Lower lobe of right lung (tissue), 2 donors: ENCODE measurements at regions not wholly inside any gene's neighbourhood (a gene's known extent, or its start where the extent isn't known, plus 50 kb on each side); places are given as distances from the start of the nearest gene placed in this dataset.
A peak's percentile ranks its signal among the peaks of the same experiment; 100 is the strongest.

ENCODE experiments used
- ATAC-seq, 2 donors: fragments of 200-7000 bp; cut with Tn5 transposase; one replicate each; pipeline ENCODE4 v1.9.1; 2020 to 2022; ENCODE audit warnings: mild to moderate bottlenecking in 2 of 2, moderate library complexity in 2 of 2
- DNase-seq: peaks from one replicate; pipeline ENCODE4 v3.0.0-alpha.2; 2020
- H3K27ac ChIP-seq: fragments of 200-600 bp; one replicate; pipeline ENCODE4 v1.8.0; 2022
- H3K27me3 ChIP-seq: fragments of 200-600 bp; one replicate; pipeline ENCODE4 v1.8.0; 2022; ENCODE audit warnings: low read depth
- H3K36me3 ChIP-seq: fragments of 200-600 bp; one replicate; pipeline ENCODE4 v1.8.0; 2022; ENCODE audit warnings: mild to moderate bottlenecking
- H3K4me1 ChIP-seq: fragments of 200-600 bp; one replicate; pipeline ENCODE4 v1.8.0; 2022
- H3K4me3 ChIP-seq: fragments of 200-600 bp; one replicate; pipeline ENCODE4 v1.8.0; 2022; ENCODE audit warnings: mild to moderate bottlenecking
- H3K9me3 ChIP-seq: fragments of 200-600 bp; one replicate; pipeline ENCODE4 v1.8.0; 2022
- intact Hi-C: fragments of 100-400 bp; cut with DNase I; formaldehyde crosslinking; loops from one replicate; pipeline ENCODE4 v1.11.0; 2022
- TF ChIP-seq, protein P1 (sequence below): fragments of 200-600 bp; IDR thresholded peaks from one replicate; pipeline ENCODE4 v1.8.0; 2022; ENCODE audit warnings: antibody characterized with exemption, mild to moderate bottlenecking
- donor health status: DM: no; HTN: yes; CAD: no; lungs with severe emphysema.

DNA sequence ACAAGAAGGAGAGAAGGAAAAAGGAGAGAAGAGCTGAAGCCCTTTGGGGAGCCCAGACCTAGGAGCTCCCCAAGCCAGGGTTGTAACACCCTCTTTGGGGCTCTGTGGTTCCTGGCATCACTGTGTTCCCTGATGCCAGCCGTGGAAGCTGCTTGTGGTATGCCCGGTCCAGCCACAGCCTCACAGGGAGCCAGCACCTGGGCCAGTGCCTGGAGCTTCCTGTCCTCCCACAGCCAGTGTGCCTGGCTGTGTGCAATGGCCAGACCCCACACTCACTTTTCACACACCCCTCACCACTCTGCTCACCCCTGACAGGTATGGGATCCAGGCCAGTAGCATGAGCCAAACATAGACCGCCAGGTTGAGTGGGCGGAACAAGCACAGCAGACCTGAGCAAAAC lies 834.7 kb downstream of the FLRT2 start:
- no peak overlapping the region for H3K27ac ChIP-seq
- H3K4me3 ChIP-seq = no peak overlapping the region
- DNase-seq (no peak), ATAC-seq (peak in 1 of 2 donors; percentile 21)
- TF ChIP-seq, protein P1, sequence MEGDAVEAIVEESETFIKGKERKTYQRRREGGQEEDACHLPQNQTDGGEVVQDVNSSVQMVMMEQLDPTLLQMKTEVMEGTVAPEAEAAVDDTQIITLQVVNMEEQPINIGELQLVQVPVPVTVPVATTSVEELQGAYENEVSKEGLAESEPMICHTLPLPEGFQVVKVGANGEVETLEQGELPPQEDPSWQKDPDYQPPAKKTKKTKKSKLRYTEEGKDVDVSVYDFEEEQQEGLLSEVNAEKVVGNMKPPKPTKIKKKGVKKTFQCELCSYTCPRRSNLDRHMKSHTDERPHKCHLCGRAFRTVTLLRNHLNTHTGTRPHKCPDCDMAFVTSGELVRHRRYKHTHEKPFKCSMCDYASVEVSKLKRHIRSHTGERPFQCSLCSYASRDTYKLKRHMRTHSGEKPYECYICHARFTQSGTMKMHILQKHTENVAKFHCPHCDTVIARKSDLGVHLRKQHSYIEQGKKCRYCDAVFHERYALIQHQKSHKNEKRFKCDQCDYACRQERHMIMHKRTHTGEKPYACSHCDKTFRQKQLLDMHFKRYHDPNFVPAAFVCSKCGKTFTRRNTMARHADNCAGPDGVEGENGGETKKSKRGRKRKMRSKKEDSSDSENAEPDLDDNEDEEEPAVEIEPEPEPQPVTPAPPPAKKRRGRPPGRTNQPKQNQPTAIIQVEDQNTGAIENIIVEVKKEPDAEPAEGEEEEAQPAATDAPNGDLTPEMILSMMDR = no peak
- no peaks in the 10 kb centered on the region for H3K4me1 ChIP-seq
- intact Hi-C loops = no loop called here
- no peaks in the 10 kb centered on the region for H3K9me3 ChIP-seq
- no peaks in the 10 kb centered on the region for H3K36me3 ChIP-seq
- no peaks in the 10 kb centered on the region for H3K27me3 ChIP-seq

DNA sequence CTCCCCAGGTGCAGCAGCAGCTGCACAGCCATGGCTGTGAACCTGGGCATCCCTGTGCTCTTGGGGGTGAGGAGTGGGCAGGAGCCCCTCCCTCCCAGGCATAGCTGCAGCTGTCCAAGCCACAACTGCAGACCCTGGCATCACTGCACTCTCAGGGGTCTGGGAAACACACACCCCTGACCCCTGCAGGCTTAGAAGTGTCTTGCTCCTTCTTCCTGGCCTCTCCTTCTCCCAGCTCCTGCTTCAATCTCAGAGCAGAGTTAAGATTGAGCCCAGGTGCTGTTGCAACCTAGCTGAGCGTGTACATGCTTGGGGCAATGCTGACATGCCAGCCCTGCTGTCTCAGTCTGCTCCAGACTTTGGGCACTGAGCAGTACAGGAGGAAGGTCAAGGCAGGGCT lies 833.6 kb downstream of the FLRT2 start:
- Histone ChIP-seq H3K4me3 (no peak overlapping the region), H3K9me3 (no peaks in the 10 kb centered on the region), H3K27ac (no peak overlapping the region), H3K4me1 (no peaks in the 10 kb centered on the region), H3K27me3 (no peaks in the 10 kb centered on the region), H3K36me3 (no peaks in the 10 kb centered on the region)
- TF ChIP-seq, protein P1 = no peak
- DNase-seq (no peak), ATAC-seq (peak in 1 of 2 donors; percentile 25)
- intact Hi-C loops = no loop called here

DNA sequence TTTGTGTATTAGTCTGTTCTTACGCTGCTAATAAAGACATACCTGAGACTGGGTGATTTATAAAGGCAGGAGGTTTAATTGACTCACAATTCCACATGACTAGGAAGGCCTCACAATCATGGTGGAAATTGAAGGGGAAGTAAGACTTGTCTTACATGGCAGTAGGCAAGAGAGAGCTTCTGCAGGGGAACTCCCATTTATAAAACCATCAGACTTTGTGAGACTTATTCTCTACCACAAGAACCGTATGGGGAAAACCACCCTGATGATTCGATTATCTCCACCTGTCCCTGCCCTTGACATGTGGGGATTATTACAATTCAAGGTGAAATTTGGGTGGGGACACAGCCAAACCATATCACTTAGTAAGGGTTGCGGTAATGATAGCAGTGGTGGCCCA lies 833.1 kb downstream of the FLRT2 start:
- no peaks in the 10 kb centered on the region for H3K36me3 ChIP-seq
- H3K27me3 ChIP-seq = no peaks in the 10 kb centered on the region
- intact Hi-C loops = no loop called here
- ATAC-seq (no peak), DNase-seq (no peak)
- H3K9me3 ChIP-seq = no peaks in the 10 kb centered on the region
- no peak overlapping the region for H3K27ac ChIP-seq
- TF ChIP-seq, protein P1 = no peak
- H3K4me3 ChIP-seq = no peak overlapping the region
- no peaks in the 10 kb centered on the region for H3K4me1 ChIP-seq

DNA sequence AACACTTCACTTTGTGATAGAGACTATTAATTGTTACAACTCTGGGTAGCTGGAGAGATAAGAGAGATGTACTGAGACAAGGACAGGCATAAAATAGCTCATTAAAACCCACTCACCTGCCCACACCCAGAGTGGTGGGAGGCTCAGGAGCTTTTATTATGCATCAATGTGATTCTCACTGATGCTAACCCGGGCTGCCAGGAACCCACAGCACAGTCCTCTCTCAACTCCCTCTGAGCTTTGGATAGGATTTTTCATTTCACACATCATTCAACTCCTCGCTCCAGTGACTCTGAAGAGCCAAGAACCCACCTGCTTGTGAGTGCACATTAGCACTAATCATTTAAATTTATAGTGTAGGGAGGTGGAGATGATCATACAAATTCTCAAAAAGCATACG lies 827.9 kb downstream of the FLRT2 start:
- ATAC-seq (no peak), DNase-seq (no peak)
- Histone ChIP-seq H3K36me3 (no peaks in the 10 kb centered on the region), H3K9me3 (no peaks in the 10 kb centered on the region), H3K4me1 (no peaks in the 10 kb centered on the region), H3K27me3 (no peaks in the 10 kb centered on the region), H3K4me3 (no peak overlapping the region), H3K27ac (no peak overlapping the region)
- intact Hi-C loops = no loop called here
- TF ChIP-seq, protein P1 = no peak

DNA sequence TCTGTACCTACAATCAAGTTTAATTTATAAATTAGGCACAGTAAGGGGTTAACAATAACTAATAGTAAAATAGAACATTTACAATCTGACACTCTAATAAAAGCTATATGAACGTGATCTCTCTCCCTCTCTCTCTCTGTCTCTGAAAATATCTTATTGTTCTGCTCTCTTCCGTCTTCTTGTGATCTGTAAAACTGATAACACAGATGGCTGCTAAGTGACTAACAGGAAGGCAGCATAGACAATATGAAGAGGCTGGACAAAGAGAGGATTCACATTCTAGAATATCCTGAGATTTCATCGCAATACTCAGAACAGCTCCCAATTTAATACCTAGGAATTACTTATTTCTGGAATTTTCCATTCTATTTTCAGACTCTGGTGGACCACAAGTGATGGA lies 827.2 kb downstream of the FLRT2 start:
- Histone ChIP-seq H3K4me3 (no peak overlapping the region), H3K4me1 (no peaks in the 10 kb centered on the region), H3K27me3 (no peaks in the 10 kb centered on the region), H3K27ac (no peak overlapping the region), H3K36me3 (no peaks in the 10 kb centered on the region), H3K9me3 (no peaks in the 10 kb centered on the region)
- TF ChIP-seq, protein P1 = no peak
- DNase-seq (no peak), ATAC-seq (no peak)
- intact Hi-C loops = no loop called here

DNA sequence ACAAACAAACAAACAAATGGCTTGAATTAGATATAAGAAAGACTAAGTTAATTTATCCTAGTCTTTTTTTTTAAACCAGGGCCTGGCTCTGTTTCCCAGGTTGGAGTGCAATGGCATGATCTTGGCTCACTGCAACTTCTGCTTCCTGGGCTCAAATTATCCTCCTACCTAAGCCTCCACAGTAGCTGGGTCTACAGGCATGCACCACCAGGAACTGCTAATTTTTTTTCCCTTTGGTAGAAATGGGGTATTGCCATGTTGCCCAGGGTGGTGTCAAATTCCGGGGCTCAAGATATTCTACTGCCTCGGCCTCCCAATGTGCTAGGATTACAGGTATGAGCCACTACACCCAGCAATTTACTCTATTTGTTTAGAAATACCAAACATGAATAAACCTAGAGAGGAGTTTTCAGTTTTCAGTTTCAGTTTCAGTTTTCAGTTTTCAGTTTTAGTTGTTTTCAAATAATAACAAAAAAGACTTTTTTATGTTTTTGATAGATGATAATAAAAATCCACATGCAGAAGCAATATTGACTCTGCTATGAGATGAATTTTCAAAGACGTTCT lies 817.0 kb downstream of the FLRT2 start:
- no peaks in the 10 kb centered on the region for H3K36me3 ChIP-seq
- no peak for DNase-seq
- H3K4me1 ChIP-seq = no peaks in the 10 kb centered on the region
- H3K27ac ChIP-seq = no peak overlapping the region
- TF ChIP-seq, protein P1 = no peak
- intact Hi-C loops = no loop called here
- no peak overlapping the region for H3K4me3 ChIP-seq
- H3K9me3 ChIP-seq = no peaks in the 10 kb centered on the region
- H3K27me3 ChIP-seq = no peaks in the 10 kb centered on the region
- ATAC-seq = no peak
